ENCODE measurements at regions not wholly inside any gene's neighbourhood (a gene's known extent, or its start where the extent isn't known, plus 50 kb on each side); places are given as distances from the start of the nearest gene placed in this dataset.
"Not testable (repeated sequence)": the region's sequence is repeated elsewhere in the genome, so short reads cannot be mapped to it uniquely, and the experiment has no call there.

DNA sequence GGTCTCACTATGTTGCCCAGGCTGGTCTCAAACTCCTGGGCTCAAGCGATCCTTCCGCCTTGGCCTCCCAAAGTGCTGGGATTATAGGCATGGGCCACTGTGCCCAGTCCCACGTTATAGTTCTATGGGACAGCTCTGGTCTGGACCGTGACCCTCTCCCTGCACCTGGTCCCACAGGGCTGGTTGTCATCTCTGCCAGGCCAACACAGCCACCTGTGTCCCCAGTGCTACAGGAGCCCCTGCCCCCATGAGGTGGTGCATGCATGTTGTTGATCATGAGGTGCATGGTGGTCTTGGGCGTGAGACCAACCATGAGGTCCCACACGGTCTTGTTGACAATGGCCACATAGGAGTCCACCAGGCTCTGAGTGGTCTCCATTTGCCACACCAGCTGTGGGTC is 51.0 kb upstream of the UBE2Q2 start:
- DNase-seq (ENCODE audit: low read depth, low spot score); H3K4me3 ChIP-seq (ENCODE audit: low read depth, low read length); POLR2A ChIA-PET: not testable (repeated sequence)
- CTCF ChIA-PET = interaction anchor here (2.0 kb wide), 1 partner anchor 10 kb away, joined by 9 read pairs; no protein-coding TSS in a partner anchor

- no peak for DNase-seq (ENCODE audit: low read depth, low spot score)
- no peak overlapping the region for H3K4me3 ChIP-seq (ENCODE audit: low read depth, low read length)
- ChIA-PET CTCF (interaction anchor here (2.2 kb wide), 1 partner anchor 11 kb away, joined by 10 read pairs; no protein-coding TSS in a partner anchor), POLR2A (no interaction called here)
- TF ChIP-seq CTCF (IDR thresholded peaks at IDR 0.05; ENCODE audit: insufficient read depth, low read length, missing control alignments) = no peak
Measured at GRCh38 chr15:75791337-75791713, 51.9 kb upstream of the UBE2Q2 start.

DNA sequence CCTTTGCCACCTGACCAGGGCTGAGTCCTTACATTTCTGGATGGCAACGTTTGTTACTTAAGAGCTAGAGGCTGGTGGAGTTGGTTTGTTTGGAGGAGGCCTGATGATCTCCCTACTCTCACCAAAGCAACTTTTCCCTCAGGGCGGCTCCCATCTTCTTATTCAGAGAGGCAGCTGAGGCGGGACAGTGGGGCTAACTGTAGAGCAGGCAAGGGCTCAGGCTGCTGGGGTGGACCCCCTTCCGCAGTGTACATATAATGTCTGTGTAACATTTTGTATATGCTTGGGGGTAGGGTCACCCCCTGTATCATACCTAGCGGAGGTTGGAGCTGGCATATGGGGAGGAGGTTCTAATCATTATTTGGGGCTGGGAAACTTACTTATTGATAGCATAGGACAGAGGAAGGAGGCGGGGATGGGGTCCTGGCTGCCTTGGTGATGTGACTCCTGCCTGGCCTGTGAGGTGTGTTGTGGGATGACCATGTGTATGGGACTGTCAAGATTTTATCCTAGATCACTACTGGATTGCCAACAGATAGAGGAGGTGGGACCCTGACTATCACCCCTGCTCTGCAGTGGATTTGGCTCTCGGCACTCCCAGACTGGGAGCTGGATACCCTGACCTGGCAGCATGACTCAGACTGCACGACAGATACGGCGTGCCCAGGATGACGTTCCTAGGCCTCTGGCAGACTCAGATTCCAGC is 52.5 kb upstream of the UBE2Q2 start:
- POLR2A ChIA-PET = no interaction called here
- no peak overlapping the region for H3K4me3 ChIP-seq (ENCODE audit: low read depth, low read length)
- CTCF ChIA-PET = interaction anchor here (2.2 kb wide), 1 partner anchor 12 kb away, joined by 10 read pairs; no protein-coding TSS in a partner anchor
- TF ChIP-seq CTCF (IDR thresholded peaks at IDR 0.05; ENCODE audit: insufficient read depth, low read length, missing control alignments) = no peak
- DNase-seq (ENCODE audit: low read depth, low spot score) = no peak

DNA sequence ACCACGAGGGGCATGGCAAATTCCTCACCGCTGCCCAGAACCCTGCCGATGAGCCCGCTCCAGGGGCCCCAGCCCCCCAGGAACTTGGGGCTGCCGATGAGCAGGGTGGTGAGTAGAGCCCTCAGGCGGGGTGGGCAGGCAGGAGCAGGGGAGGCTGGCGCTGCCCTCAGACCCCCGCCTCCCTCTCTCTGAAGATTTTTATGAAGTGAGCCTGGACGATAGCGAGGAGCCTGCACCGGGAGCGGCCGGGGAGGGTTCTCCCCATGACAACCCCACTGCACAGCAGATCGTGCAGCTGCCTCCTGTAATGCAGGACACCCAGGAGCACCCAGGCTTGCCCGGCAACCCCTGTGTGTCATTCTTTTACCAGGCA is 56.7 kb upstream of the UBE2Q2 start:
- no peak overlapping the region for H3K4me3 ChIP-seq (ENCODE audit: low read depth, low read length)
- no peak for TF ChIP-seq CTCF (IDR thresholded peaks at IDR 0.05; ENCODE audit: insufficient read depth, low read length, missing control alignments)
- CTCF ChIA-PET = interaction anchor here (1.0 to 2.8 kb wide), 2 partner anchors 15 to 353 kb away, joined by 3 to 15 read pairs; no protein-coding TSS in a partner anchor
- DNase-seq (ENCODE audit: low read depth, low spot score) = no peak
- POLR2A ChIA-PET = no interaction called here

GRCh38 chr15:75785771-75786574 is 57.3 kb upstream of the UBE2Q2 start:
- ChIA-PET POLR2A (no interaction called here), CTCF (interaction anchor here (1.5 to 2.8 kb wide), 2 partner anchors 16 to 52 kb away, joined by 3 to 15 read pairs; no protein-coding TSS in a partner anchor)
- TF ChIP-seq CTCF (IDR thresholded peaks at IDR 0.05; ENCODE audit: insufficient read depth, low read length, missing control alignments) = no peak
- H3K4me3 ChIP-seq (ENCODE audit: low read depth, low read length) = no peak overlapping the region
- no peak for DNase-seq (ENCODE audit: low read depth, low spot score)

- POLR2A ChIA-PET; H3K4me3 ChIP-seq (ENCODE audit: low read depth, low read length); DNase-seq (ENCODE audit: low read depth, low spot score): not testable (repeated sequence)
- CTCF ChIA-PET = interaction anchor here (1.5 kb wide), 1 partner anchor 51 kb away, joined by 3 read pairs; no protein-coding TSS in a partner anchor
Measured at GRCh38 chr15:75784511-75785480, 58.5 kb upstream of the UBE2Q2 start.

DNA sequence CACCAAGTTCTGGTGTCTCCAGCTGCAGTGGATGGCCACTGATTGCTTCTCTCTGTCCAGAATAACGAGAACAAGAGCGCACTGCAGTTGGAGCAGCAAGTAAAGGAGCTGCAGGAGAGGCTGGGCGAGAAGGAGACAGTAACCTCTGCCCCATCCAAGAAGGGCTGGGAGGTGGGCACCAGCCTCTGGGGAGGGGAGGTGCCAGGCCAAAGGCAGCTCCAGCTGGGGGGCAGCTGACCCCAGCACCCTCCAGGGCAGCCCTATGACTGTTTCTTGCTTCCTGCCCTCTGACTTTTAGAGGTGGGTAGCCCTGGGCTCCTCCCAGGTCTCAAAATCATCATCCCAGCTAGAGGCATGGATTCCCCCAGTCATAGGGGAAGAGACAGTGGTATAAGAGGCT is 59.7 kb upstream of the UBE2Q2 start:
- POLR2A ChIA-PET, CTCF ChIA-PET: not testable (repeated sequence)

More for the DNA sequence above, 59.7 kb upstream of the UBE2Q2 start:
- not testable (repeated sequence) for DNase-seq (ENCODE audit: low read depth, low spot score); H3K4me3 ChIP-seq (ENCODE audit: low read depth, low read length)
